GM12878 (cell line): ENCODE measurements at regions not wholly inside any gene's neighbourhood (a gene's known extent, or its start where the extent isn't known, plus 50 kb on each side); places are given as distances from the start of the nearest gene placed in this dataset.

ENCODE experiments used
- ATAC-seq: fragments of 200-7000 bp; cut with Tn5 transposase; 3 replicates; pipeline ENCODE4 v1.9.1; 2020; ENCODE audit warnings: mild to moderate bottlenecking, moderate library complexity
- BruUV-seq: library from RNA; stranded (reverse); fragments of 400-500 nt; replicated peaks from 2 replicates; lab custom pipeline; 2021; lab: Mats Ljungman, UMichigan
- CTCF ChIA-PET: fragments of 300-600 bp; sonication (Branson Sonifier 250); formaldehyde crosslinking; extraction: SDS; loops from one replicate; lab custom pipeline; 2021; ENCODE audit warnings: inconsistent platforms; lab: Yijun Ruan, JAX
- POLR2A ChIA-PET: fragments of 350-600 bp; formaldehyde crosslinking; extraction: SDS; loops from one replicate; lab custom pipeline; 2021; ENCODE audit warnings: inconsistent platforms; lab: Charles Lee
- RAD21 ChIA-PET: fragments of 300-600 bp; sonication (Branson Sonifier 250); formaldehyde crosslinking; loops from one replicate; lab custom pipeline; 2023; ENCODE audit warnings: antibody characterized with exemption; ENCODE audit not compliant: unreplicated experiment; lab: Charles Lee
- SMC1A ChIA-PET: fragments of 300-600 bp; sonication (Branson Sonifier 250); formaldehyde crosslinking; loops from one replicate; lab custom pipeline; 2023; ENCODE audit not compliant: unreplicated experiment, uncharacterized antibody; lab: Charles Lee
- DNase-seq: peaks from one replicate; pipeline ENCODE4 v3.0.0-alpha.2; 2011; ENCODE audit warnings: low read depth, low spot score
- FAIRE-seq: peaks from 3 replicates; lab custom pipeline; 2011; peaks lifted over from hg19 to GRCh38; lab: Jason Lieb, UNC
- H2AFZ ChIP-seq: 2 replicates; pipeline ENCODE4 v1.6.0; 2011; ENCODE audit warnings: low read depth, low read length, control low read depth; ENCODE audit not compliant: control insufficient read depth
- H3K27ac ChIP-seq: 2 replicates; pipeline ENCODE4 v1.5.1; 2011; ENCODE audit warnings: control low read depth; ENCODE audit not compliant: control insufficient read depth, insufficient read depth
- H3K27me3 ChIP-seq, 2 experiments: replicated peaks in 1 of 2; 2 replicates each; pipeline versions ENCODE4 v1.6.0 to v1.6.1; 2011; ENCODE audit warnings: low read length in 1 of 2; ENCODE audit not compliant: control insufficient read depth in 2 of 2, insufficient read depth in 2 of 2
- H3K36me3 ChIP-seq, 2 experiments: 2 replicates each; pipeline ENCODE4 v1.5.1; 2011; ENCODE audit warnings: low read length in 1 of 2; ENCODE audit not compliant: control insufficient read depth in 2 of 2, insufficient read depth in 2 of 2
- H3K4me1 ChIP-seq: 2 replicates; pipeline ENCODE4 v1.6.1; 2011; ENCODE audit warnings: mild to moderate bottlenecking, low read length, moderate library complexity, mixed read lengths; ENCODE audit not compliant: control insufficient read depth, insufficient read depth
- H3K4me2 ChIP-seq: 2 replicates; pipeline ENCODE4 v1.6.0; 2011; ENCODE audit warnings: control low read depth; ENCODE audit not compliant: control insufficient read depth, insufficient read depth
- H3K4me3 ChIP-seq: fragments of 200-600 bp; sonication (generic); 2 replicates; pipeline ENCODE4 v1.5.1; 2016
- H3K79me2 ChIP-seq: 2 replicates; pipeline ENCODE4 v1.6.0; 2011; ENCODE audit warnings: low read length; ENCODE audit not compliant: control insufficient read depth, insufficient read depth
- H3K9ac ChIP-seq: 2 replicates; pipeline ENCODE4 v1.8.0; 2011; ENCODE audit warnings: low read length, control low read depth, mixed read lengths; ENCODE audit not compliant: control insufficient read depth, insufficient read depth
- H3K9me3 ChIP-seq: replicated peaks from 3 replicates; pipeline ENCODE4 v1.5.1; 2011; ENCODE audit warnings: mild to moderate bottlenecking, low read length; ENCODE audit not compliant: control insufficient read depth, insufficient read depth
- H4K20me1 ChIP-seq: 2 replicates; pipeline ENCODE4 v1.6.0; 2011; ENCODE audit not compliant: control insufficient read depth, insufficient read depth
- BCL3 ChIP-seq: IDR thresholded peaks from 2 replicates; pipeline ENCODE4 v1.6.1; 2011; ENCODE audit warnings: borderline replicate concordance, low read depth, mild to moderate bottlenecking, moderate library complexity, low read length; ENCODE audit not compliant: insufficient read depth, poor library complexity, severe bottlenecking
- FOXM1 ChIP-seq: IDR thresholded peaks from 2 replicates; pipeline ENCODE4 v1.6.1; 2012; ENCODE audit warnings: low read depth, mild to moderate bottlenecking, inconsistent platforms, low read length, moderate library complexity
- MYC ChIP-seq: IDR thresholded peaks from 2 replicates; pipeline ENCODE4 v1.6.1; 2011; ENCODE audit warnings: mild to moderate bottlenecking, low read length, moderate library complexity, inconsistent platforms; ENCODE audit not compliant: insufficient read depth, insufficient replicate concordance, insufficient read length, severe bottlenecking
- NFIC ChIP-seq: IDR thresholded peaks from 2 replicates; pipeline ENCODE4 v1.6.1; 2012; ENCODE audit warnings: low read depth, mild to moderate bottlenecking, inconsistent platforms, low read length, moderate library complexity
- POU2F2 ChIP-seq: IDR thresholded peaks from 3 replicates; pipeline ENCODE4 v1.6.1; 2011; ENCODE audit warnings: low read depth, mild to moderate bottlenecking, low read length, borderline replicate concordance
- RELB ChIP-seq: fragments of 450-650 bp; IDR thresholded peaks from 2 replicates; pipeline ENCODE4 v1.6.1; 2017; ENCODE audit warnings: low read depth, mild to moderate bottlenecking, moderate library complexity
- RFX5 ChIP-seq: IDR thresholded peaks from 2 replicates; pipeline ENCODE4 v1.6.1; 2011; ENCODE audit warnings: low read depth, low read length, improper control_type of control experiment
- SKIL ChIP-seq: fragments of 450-650 bp; IDR thresholded peaks from 2 replicates; pipeline ENCODE4 v1.6.1; 2017; ENCODE audit warnings: mild to moderate bottlenecking, low read depth, inconsistent platforms; ENCODE audit not compliant: poor library complexity, severe bottlenecking
- in situ Hi-C: fragments of 300-500 bp; cut with MboI; formaldehyde crosslinking; loops from 9 replicates; pipeline ENCODE4 v1.14.3; 2018; ENCODE audit warnings: mixed read lengths
- intact Hi-C: fragments of 100-400 bp; cut with micrococcal nuclease; formaldehyde crosslinking; loops from one replicate; pipeline ENCODE4 v1.14.2; 2022; ENCODE audit not compliant: unreplicated experiment

- TF ChIP-seq RELB (no peak), POU2F2 (no peak), NFIC (no peak), BCL3 (no peak), MYC (no peak)
These were observed 370.3 kb upstream of the MTPN start (continued) for GRCh38 chr7:136347488-136347887.

GRCh38 chr7:136342251-136342650 is 365.1 kb upstream of the MTPN start:
- BruUV-seq, result no TSS peak
- no peak overlapping the region for H3K27ac ChIP-seq
- ChIA-PET SMC1A (interaction anchor here (0.6 to 1.2 kb wide), 3 partner anchors 12 to 208 kb away, joined by 3 to 4 read pairs (median 3); no protein-coding TSS in a partner anchor), CTCF (interaction anchor here (1.2 kb wide), 1 partner anchor 19 kb away, joined by 3 read pairs; no protein-coding TSS in a partner anchor), RAD21 (no interaction called here), POLR2A (no interaction called here)
- H3K4me1 ChIP-seq, result no peaks in the 10 kb centered on the region
- in situ Hi-C loops, result no loop called here
- no peaks in the 10 kb centered on the region for H3K9me3 ChIP-seq
- no peak for FAIRE-seq
- no peaks in the 10 kb centered on the region for H4K20me1 ChIP-seq
- H3K27me3 ChIP-seq, result no peaks in the 10 kb centered on the region
- no peak overlapping the region for H3K9ac ChIP-seq
- no peak for ATAC-seq
- H3K79me2 ChIP-seq, result no peaks in the 10 kb centered on the region
- no peaks in the 10 kb centered on the region for H3K36me3 ChIP-seq
- H2AFZ ChIP-seq, result no peak overlapping the region
- intact Hi-C loops, result no loop called here
- no peak for DNase-seq
- no peak overlapping the region for H3K4me3 ChIP-seq
- TF ChIP-seq FOXM1 (no peak), RFX5 (no peak), POU2F2 (no peak), SKIL (no peak)
- TF ChIP-seq, all 136 proteins: peak for 0
- H3K4me2 ChIP-seq, result no peak overlapping the region
